Endometrial microvascular endothelial cells (primary cell): ENCODE measurements at regions not wholly inside any gene's neighbourhood (a gene's known extent, or its start where the extent isn't known, plus 50 kb on each side); places are given as distances from the start of the nearest gene placed in this dataset.

ENCODE experiments used
- in situ Hi-C: cut with HindIII; loops from 2 replicates; pipeline ENCODE4 v1.10.0; 2017; ENCODE audit warnings: low sequenced_read_pairs, low pct_unique_long_range_greater_than_20kb; ENCODE audit errors: inconsistent ontology term

GRCh38 chr5:73280386-73280785 is 107.4 kb downstream of the TMEM174 start:
- in situ Hi-C loops, result no loop called here

GRCh38 chr5:73279805-73280204 is 106.8 kb downstream of the TMEM174 start:
- in situ Hi-C loops, result no loop called here

- in situ Hi-C loops, result no loop called here
These were observed 105.7 kb downstream of the TMEM174 start for GRCh38 chr5:73278693-73279092.

- in situ Hi-C loops, result no loop called here
These were observed 102.1 kb downstream of the TMEM174 start for GRCh38 chr5:73274881-73275663.

- in situ Hi-C loops, result no loop called here
These were observed 101.1 kb downstream of the TMEM174 start for GRCh38 chr5:73274121-73274520.

- in situ Hi-C loops, result no loop called here
These were observed 100.5 kb downstream of the TMEM174 start for GRCh38 chr5:73273379-73274050.

GRCh38 chr5:73272351-73272750 is 99.4 kb downstream of the TMEM174 start:
- in situ Hi-C loops, result no loop called here

GRCh38 chr5:73268826-73269225 is 95.8 kb downstream of the TMEM174 start:
- in situ Hi-C loops, result no loop called here

GRCh38 chr5:73267766-73268435 is 94.9 kb downstream of the TMEM174 start:
- in situ Hi-C loops, result no loop called here

- in situ Hi-C loops, result no loop called here
These were observed 94.2 kb downstream of the TMEM174 start for GRCh38 chr5:73266925-73267765.

GRCh38 chr5:73266176-73266738 is 93.3 kb downstream of the TMEM174 start:
- in situ Hi-C loops, result no loop called here

- in situ Hi-C loops, result no loop called here
These were observed 92.6 kb downstream of the TMEM174 start for GRCh38 chr5:73265641-73266040.

- in situ Hi-C loops, result no loop called here
These were observed 91.6 kb downstream of the TMEM174 start for GRCh38 chr5:73264631-73265030.

- in situ Hi-C loops, result no loop called here
These were observed 90.2 kb downstream of the TMEM174 start for GRCh38 chr5:73263001-73263710.

GRCh38 chr5:73256862-73257261 is 83.9 kb downstream of the TMEM174 start:
- in situ Hi-C loops, result no loop called here

- in situ Hi-C loops, result no loop called here
These were observed 83.5 kb downstream of the TMEM174 start for GRCh38 chr5:73256462-73256861.

- in situ Hi-C loops, result no loop called here
These were observed 83.0 kb downstream of the TMEM174 start for GRCh38 chr5:73256012-73256411.

GRCh38 chr5:73254642-73255041 is 81.6 kb downstream of the TMEM174 start:
- in situ Hi-C loops, result no loop called here
